Frontal cortex (tissue), 3 donors: ENCODE measurements at regions not wholly inside any gene's neighbourhood (a gene's known extent, or its start where the extent isn't known, plus 50 kb on each side); places are given as distances from the start of the nearest gene placed in this dataset.

ENCODE experiments used
- DNase-seq, 2 donors: peaks; one replicate each; pipeline ENCODE4 v3.0.0; 2012; ENCODE audit warnings: low spot score in 2 of 2
- FAIRE-seq: peaks from 2 replicates; lab custom pipeline; 2012; peaks lifted over from hg19 to GRCh38; lab: Jason Lieb, UNC
- donor health status: control.
- donor health status: control.
- donor health status: control.

DNA sequence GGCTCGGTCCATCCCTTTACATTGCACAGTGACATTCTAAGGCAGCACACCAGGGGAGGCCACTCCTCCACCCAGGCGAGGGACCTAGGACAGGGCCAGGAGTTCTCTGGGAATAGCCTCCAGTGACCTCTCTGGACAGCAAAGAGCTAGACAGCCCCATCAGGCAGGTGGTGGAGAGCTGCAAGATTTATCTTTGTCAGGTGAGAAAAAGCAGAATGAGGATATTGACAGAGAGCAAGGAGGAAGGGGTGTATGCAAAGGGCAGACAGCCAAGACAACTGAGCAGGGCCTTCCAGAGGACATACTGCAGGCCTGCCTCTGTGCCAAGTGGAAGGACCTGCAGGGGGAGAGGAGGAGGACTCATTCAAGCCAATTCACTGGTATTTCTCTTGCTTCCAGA is 112.4 kb upstream of the MAX start:
- no peak for DNase-seq
- no peak for FAIRE-seq

- no peak for FAIRE-seq
- no peak for DNase-seq
Observed at GRCh38 chr14:65219353-65219752, 117.0 kb upstream of the MAX start.

- FAIRE-seq (no peak), DNase-seq (peak; percentile 13 to 49)
Observed at GRCh38 chr14:65222440-65222858, 120.1 kb upstream of the MAX start.

DNA sequence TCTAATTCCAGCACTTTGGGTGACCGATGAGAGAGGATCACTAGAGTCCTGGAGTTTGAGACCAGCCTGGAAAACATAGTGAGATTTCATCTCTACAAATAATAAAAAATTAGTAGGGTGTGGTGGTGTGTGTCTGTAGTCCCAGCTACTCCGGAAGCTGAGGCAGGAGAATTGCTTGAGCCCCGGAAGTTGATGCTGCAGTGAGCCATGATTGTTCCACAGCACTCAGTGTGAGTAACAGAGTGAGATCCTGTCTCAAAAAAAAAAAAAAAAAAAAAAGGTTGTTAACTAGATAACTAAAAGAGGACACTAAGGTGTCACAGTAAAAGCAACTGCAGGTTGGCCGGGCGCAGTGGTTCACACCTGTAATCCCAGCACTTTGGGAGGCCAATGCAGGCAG is 121.3 kb upstream of the MAX start:
- DNase-seq: no peak
- FAIRE-seq: no peak

DNA sequence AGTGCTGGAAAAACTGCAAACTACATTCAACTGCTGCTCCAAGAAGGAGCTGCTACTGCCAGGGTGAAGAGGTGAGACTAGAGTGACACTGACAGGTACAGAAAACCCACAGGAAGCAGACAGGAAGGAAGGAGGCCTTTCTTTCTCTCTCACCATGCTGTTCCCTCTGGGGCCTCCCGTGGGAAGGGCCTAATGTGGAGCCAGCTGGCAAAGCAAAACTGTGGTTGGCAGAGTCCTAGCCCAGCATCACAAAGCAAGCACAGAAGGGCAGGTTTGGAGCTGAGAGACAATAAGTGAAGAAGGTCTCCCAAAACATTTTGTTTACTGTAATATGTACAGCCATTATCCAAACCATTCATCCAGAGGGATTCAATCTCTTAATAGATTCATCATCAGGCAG is 122.5 kb upstream of the MAX start:
- no peak for DNase-seq
- FAIRE-seq: no peak

DNA sequence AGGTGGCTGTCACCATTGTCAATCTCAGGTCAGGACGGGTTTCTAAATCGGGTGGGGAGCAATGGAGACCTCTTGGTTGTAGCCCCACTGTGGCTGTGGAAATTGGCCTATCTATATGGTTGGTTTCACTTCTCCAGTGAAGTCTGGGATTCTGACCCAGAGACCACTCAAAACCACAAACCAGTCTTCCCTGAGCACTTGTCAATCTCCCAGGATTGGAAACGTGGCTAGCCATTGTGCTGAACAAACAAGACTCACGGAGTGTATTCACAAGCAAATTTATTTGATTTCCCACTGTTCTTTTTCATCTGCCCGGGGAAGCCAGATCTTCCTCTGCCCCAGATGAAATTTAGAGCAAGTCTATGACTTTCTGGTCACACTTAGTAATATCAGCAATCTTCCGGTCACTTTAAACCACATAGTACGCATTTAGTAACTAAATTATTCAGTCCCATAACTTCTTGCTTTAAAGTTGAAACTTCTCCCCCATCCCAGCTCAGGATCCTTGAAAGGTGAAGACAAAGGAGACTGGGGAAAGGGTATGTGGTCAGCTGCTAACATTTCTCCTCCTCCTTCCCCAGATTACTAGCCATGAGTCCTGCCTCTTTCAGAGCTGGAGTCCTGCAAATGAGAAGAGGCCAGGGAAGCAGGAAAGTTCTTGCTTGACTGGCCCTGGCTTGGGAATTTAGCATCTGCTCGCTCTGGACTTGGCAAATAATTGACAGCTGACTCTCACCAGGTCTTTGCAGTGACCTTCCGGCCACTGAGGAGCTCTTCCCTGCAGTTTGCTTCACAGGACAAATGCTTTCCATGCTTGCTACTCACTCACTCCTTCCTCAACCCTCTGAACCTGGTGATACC is 123.2 kb upstream of the MAX start:
- FAIRE-seq: no peak
- no peak for DNase-seq

GRCh38 chr14:65226824-65227604 is 124.7 kb upstream of the MAX start:
- no peak for DNase-seq
- no peak for FAIRE-seq

DNA sequence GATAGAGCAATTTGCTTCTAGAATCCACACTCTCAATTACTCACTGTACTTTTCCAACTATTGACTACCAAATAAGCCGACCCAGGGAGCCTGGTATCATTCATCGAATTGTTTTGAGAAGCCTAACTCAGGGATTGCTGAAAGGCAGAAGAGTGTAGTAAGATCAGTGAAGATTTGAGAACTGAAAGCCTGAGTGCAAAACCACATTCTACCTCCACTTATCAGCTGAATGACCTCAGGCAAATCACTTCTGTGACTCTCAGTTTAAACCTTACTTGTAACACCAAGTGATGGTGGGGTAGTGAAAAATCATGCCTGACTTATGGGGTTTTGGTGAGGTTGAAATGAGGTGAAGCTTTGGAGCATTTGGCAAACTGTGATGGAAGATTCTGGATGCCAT is 126.1 kb upstream of the MAX start:
- no peak for FAIRE-seq
- DNase-seq: no peak

- no peak for FAIRE-seq
- DNase-seq: no peak
Observed at GRCh38 chr14:65228956-65229747, 126.8 kb upstream of the MAX start.

DNA sequence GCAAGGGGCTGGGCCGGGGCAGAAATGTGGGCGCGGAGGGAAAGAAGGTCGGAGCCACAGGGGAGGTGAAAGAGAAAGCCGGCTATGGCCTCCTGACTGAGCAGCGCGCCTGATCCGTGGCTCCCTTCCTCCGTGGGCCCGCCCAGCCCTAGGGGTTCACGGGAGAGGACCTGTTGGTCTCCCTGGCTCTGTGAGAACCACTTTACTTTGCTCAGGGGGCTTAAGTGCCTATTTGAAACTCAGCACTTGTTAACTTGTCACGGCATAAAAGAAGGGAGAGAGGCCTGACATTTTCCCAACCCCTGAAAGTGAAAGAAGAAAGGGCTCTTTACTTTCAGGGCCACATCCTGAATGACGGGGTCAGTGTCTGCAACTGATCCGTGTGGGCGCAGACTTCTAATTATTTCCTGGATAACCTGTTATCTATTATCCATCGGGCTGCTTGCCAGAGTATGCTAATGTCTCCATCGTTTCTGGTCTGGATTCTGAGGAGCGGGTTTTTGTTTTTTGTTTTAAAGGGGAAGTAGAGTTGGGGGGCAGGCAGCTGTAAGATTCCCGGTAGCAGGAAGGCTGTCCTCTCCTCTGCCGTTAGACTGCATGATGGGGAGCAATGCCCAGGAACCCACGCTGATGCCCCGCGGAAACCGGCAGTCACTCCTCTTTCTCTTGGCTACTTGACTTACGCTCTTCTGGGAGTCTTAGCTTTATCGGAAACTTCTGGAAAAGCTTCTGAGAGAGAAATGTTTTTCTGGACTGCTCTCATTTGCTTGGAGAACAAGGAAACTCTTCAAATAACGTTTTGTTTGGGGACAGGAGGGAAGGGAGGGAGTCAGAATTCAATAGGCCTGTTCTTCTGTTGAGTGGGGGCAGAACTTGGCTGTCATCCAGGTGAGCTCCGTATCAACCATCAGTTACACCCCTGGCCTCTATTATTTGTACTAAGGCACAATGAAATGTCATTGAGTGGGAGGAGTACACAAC is 127.7 kb upstream of the MAX start:
- DNase-seq: peak; percentile 25 to 46
- peak; percentile 50 for FAIRE-seq

DNA sequence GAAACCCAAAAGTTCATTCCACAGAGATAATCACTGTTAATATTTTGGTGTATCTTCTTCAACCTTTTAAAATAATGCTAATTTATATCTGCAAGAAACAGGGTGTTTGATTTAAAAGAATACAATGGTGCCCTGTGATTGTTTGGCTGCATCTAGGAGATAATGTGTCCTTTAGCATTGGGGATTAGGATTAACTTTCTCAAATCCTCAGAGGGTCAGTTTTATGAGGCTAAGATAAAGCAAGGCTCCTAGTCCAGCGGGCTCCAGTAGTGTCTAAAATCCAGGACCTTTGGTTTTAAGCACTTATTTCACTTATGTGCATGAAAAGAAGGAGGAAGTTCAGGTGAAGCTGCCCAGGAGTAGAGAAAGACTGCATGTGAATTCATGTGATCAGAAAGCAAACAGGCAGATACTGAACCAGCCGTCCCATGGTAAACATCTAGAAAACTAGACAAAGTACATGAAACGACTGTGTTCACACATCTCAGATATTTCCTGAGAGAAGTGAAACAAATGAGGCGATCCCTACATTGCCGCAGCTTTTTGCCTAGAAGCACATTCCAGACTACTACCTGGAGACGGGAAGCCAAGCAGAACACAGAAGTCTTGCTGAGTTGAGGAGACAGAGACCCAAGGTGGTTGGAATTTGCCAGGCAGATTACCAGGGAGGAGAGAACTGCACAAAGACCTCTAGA is 129.1 kb upstream of the MAX start:
- DNase-seq (no peak), FAIRE-seq (no peak)

DNA sequence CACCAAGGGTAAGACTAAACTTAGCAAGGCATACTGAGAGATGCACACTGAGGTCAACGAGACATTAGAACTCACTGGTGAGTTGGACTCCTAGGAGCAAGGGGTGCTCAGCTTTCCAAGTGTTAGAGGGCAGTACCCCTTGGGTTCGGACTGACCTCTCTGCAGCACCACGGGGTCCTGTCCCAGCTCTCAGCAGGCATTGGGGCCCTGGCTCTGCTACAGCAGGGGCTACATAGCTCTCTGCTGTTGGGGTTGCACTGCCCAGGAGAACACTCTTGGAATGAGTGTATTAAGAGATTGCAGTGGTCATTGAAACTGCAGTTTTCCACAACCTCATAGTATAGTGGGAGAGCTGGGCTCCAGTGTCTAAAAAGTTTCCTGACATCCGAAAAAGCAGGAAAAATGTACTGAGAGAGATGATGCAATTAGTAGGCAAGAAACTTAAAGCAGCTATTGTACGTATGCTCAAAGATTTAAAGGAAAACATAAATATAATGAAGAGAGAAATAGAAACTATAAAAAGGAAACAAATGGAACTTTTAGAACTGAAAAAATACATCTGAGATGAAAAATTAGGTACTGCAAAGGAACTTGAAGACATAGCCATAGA is 132.5 kb upstream of the MAX start:
- FAIRE-seq (no peak), DNase-seq (no peak)

DNA sequence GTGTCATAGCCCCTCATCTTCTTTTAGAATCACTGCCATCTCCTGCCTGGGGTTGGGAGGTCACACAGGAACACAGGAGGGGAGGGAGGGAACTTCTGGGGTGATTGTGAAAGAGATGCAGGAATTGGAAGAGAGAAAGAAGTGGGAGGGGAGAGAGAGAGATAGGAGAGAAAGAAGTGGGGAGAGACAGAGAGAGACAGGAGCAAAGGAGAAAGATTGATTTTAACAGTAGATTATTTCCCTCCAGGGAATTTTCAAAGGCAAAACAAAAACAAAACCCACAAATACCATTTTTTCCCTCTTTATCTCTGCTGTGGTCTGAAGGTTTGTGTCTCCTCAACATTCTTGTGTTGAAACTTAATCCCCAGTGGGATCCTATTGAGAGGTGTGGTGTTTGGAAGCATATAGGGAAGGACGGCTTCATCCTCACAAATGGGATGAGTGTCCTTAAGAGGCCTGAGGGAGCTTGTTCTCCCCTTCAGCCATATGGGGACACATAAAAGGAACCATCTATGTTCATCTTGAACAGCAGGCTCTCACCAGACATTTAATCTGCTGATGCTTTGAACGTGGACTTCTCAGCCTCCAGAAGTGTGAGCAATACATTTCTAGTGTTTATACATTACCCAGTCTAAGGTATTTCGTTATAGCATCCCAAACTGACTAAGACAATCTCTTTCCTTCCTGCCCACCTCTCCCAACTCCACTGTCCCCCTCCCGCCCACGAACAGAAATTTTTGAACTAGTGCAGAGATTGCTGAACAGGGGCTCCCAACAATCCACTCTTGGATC is 134.9 kb upstream of the MAX start:
- FAIRE-seq: no peak

DNA sequence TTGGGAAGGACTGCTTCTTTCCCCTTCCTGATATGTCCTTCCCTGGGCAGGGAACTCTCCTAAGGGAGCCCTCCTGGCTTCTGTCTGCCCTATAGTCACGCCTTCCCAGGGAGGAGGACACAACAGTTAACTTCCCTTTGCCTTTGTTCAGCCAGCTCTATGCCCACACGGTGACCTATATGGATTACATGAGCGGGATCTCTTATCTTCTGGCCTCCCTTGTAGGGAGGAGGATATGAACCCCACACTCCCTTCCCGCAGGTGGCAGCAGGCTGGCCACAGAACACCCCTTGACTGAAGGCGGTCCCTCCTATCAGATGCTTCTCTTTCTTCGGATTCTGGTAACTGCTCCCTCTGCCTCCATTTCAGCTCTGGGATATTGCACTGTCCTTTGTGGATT is 135.6 kb upstream of the MAX start:
- DNase-seq (no peak), FAIRE-seq (no peak)

More for the DNA sequence above, 134.9 kb upstream of the MAX start:
- no peak for DNase-seq

GRCh38 chr14:65238456-65238855 is 136.1 kb upstream of the MAX start:
- DNase-seq (no peak), FAIRE-seq (no peak)

DNA sequence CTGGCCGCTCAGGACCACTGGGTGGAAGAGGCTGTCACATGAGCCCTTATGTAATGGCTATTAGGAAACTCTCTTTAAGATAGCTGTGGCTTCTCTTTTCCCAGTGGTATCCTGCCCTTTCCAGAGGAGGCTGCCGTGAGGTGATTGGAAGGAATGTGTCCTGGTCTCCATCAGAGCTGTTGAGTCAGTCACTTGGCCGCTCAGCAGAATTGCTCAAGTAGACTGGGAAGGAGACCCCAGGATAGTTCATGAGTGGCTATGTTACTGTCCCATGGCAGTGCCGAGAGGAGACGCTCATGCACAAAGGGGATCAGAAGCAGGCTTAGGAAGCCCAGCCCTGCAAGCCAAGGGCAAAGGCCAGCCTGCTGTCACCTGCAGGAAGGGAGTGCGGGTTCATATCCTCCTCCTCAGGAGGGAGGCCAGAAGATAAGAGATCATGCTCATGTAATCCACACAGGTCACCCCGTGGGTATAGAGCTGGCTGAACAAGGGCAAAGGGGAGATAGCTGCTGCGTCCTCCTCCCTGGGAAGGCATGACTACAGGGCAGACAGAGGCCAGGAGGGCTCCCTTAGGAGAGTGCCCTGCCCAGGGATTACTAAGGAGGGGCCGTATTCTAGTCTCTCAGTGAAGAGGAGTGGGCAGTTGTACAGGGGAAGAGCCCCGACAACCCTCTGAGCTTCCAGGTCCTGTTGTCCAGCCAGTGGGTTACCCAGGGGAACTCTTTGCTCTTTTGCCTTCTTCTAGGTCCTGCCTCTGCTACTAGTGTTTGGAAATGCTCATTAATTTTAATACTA is 137.0 kb upstream of the MAX start:
- no peak for FAIRE-seq
- no peak for DNase-seq

DNA sequence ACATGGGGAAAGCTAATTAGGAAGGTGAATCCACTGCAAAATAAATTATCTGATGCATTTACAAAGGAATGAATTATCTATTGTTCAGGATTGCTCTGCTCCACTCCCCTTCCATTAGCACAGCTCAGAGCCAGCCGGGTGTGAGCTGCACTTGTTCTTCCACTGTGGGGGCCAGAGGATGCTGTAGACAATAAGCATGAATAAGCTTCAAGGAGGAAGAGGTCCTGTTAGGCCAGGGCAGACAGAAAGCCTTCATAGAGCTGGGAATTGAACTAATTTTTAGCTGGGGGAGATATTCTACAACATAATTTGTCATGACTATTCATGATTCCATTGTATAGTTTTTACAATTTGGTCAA is 137.6 kb upstream of the MAX start:
- no peak for FAIRE-seq
- no peak for DNase-seq
